ENCODE measurements at regions not wholly inside any gene's neighbourhood (a gene's known extent, or its start where the extent isn't known, plus 50 kb on each side); places are given as distances from the start of the nearest gene placed in this dataset.

DNA sequence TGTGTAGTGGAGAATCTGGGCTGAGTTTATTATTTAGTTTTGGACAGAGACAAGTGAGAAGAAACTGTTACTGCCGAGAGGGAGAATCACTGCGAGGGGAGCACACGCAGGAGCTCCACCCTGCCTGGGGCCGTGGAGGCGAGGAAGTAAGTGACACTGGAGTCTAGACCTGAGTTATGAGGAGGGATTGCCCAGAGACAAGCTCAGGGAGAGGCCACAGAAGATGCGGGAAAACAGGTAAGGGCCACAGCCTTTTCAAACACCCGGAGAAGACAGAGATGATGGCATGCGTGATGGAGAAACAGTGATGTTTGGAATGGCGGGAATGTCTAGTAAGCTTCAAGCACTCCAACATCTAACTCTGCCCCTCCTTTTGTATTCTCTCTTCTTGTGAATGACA lies 84.1 kb downstream of the TNFSF11 start:
- intact Hi-C loops (cut with DNase I): no loop called here
- ATAC-seq: no peak
- no peak for DNase-seq (ENCODE audit: low spot score)

DNA sequence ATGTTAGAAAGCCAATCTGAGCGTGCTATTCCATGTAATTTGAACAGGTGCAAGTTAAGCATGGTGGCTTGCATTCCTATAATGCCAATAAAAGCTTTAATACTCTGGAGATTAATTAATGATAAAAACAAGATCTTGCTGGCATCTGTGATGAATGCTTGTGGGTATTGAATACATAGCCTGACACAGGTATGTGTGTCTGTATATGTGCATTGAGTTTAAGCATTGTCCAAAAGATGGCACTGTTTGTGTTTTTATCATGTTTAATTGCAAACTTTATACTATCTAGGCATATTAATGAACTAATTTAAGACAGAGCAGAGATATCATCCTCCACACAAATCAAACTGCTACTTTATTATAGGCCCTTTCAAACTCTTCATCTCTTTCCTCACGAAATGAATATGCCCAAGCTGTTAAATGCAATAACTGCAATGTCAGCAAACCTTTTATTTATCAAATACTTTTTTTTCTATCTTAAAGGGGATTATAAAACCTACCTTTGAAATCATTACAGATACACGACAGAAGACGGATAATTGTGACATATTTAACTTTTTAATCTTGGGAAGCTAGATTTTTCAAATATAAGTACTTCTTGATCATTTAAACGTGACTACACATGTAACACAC lies 86.5 kb downstream of the TNFSF11 start:
- ATAC-seq (no peak), DNase-seq (ENCODE audit: low spot score) (no peak)
- intact Hi-C loops (cut with DNase I): no loop called here

DNA sequence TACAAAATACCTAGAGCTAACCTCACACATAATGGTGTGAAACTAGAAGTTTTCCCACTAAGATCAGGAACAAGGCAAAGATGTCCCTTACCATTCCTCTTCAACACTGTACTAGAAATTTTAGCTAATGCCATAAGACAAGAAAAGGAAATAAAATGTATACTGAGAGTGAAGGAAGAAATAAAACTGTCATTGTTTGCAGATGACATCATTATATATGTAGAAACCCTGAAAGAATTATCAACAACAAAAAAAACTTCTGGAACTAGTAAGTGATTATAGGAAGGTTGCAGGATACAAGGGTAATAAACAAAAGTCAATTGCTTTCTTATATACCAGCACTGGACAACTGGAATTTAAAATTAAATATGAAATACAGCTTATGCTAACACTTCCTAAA lies 93.7 kb downstream of the TNFSF11 start:
- ATAC-seq (no peak), DNase-seq (ENCODE audit: low spot score) (no peak)
- intact Hi-C loops (cut with DNase I): no loop called here

DNA sequence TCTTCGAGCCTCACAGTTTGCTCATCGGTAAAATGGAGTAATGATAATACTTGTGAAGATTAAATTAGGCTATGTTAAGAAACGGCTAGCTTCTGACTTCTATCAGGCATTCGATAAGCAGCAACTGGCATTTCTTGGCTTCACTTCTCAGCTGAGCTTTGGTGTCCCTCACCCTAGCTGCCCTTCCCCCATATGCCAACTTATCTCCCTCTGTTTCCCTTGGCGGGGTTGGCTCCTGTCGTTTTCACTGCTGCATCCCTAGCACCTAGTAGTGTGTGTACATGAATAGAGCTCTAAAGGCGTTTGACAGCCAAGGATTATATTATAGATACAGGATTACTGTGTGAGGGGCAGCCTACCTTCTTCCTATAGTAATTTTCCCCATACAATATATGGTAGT lies 97.5 kb downstream of the TNFSF11 start:
- intact Hi-C loops (cut with DNase I): no loop called here
- DNase-seq (ENCODE audit: low spot score) (no peak), ATAC-seq (no peak)

DNA sequence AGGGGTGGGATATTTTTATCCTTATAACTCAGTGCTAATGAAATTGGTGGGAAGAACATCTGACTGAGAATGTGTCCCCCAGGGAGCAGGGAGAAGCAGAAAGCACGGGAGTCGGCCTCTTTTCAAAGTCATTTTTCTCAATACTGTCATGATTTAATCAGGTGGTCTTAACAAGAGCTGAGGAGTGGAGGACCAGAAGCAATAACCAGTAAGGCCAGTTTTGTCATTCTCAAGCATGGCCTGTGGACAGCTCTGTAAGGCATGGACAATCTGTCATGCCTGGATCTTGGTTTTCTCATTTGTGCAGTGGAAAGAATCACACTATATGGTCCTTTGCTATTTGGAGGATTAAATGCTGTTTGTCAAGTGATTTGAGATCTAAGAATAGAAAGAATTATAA lies 99.7 kb downstream of the TNFSF11 start:
- ATAC-seq (no peak), DNase-seq (ENCODE audit: low spot score) (no peak)
- intact Hi-C loops (cut with DNase I): no loop called here

DNA sequence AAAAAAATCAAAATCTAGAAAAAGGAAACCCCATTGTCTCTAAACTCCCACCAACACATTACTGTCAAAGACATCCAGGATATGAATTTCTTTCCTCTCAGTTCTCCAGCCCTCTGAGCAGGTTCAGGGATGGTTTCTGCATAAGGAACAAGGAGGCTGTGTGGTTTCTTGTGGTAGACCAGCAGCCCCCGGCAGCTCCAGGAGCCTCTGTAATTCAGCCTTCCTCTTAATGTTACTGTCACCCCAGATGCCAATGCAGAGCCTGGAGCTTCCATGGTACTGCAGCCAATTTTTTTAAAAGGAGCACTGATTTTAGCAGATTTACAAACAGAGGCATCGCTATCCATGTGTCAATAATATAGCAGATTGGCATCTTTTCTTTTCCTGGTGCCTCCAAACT lies 100.6 kb upstream of the FAM216B start:
- no peak for DNase-seq (ENCODE audit: low spot score)
- no peak for ATAC-seq
- intact Hi-C loops (cut with DNase I): no loop called here

DNA sequence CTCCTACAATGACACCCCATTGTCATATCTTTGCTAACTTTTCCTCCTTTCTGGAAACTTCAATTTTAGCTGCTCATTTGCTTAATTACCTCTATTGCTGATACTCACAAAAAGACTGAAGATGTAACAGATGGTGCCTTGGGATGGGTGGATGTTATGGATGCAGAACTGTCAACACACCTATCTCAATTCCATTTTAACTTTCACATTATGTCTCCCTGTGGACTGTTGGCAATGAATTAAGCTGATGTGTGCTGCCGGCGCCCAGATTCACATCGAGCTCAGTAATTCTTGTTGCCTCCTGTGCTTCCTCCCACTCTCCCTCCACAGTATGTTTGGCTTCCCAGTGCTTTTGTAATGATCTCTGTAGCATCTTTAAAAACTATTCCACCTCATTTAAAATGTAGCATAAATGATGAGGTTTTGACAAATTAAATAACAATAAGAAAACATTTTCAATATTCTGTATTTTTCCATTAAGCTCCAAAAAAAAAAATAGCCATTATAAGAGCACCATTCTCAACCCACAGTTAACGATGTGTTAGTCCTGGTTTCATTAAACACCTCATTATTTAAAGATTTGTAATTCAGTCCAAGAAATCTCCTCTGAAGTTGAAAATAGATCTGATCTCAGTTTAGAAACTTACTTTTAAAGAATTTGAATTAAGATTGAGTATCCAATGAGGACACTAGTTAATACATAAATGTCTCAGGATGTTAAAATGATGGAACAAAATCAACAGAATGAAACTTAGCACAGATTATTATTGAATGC lies 99.9 kb upstream of the FAM216B start:
- ATAC-seq: no peak
- DNase-seq (ENCODE audit: low spot score): no peak
- intact Hi-C loops (cut with DNase I): no loop called here

DNA sequence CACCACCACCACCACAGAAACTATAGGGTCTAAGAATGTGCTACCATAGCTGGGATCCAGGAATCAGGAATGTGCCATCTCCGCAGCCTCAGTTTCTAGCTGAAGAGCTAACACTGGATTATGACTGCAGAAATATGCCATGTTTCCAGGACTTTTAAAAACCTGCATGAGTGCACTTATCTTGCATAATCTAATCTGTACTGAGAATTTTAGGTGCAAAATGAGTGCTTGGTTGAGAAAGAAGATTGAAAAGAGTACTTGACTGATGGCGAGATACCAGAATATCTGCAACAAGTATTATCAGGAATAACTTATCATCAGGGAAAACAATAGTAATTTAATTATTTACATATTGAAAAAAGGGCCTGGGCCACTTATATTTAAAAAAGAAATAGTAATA lies 97.2 kb upstream of the FAM216B start:
- intact Hi-C loops (cut with DNase I): no loop called here
- no peak for ATAC-seq

DNA sequence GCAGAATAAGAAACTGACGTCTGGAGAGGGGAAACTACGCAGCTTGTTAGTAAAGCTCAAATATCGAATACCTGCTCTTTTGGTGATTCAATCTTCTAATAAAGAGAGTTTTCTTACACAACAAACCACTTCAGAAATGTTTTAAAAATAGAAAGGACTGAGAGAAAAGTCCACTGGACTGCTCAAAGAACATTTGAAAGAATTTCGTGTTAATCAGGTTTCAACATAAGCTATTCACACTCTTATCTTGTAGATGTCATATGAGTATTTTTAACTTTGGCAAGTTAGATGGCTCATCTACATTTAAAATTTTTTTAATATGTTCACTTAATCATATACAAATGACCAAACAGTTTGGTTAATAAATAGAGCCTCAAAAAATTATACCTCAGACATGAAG lies 95.6 kb upstream of the FAM216B start:
- DNase-seq (ENCODE audit: low spot score) (no peak), ATAC-seq (no peak)
- intact Hi-C loops (cut with DNase I): no loop called here

More for the DNA sequence above, 97.2 kb upstream of the FAM216B start:
- no peak for DNase-seq (ENCODE audit: low spot score)

DNA sequence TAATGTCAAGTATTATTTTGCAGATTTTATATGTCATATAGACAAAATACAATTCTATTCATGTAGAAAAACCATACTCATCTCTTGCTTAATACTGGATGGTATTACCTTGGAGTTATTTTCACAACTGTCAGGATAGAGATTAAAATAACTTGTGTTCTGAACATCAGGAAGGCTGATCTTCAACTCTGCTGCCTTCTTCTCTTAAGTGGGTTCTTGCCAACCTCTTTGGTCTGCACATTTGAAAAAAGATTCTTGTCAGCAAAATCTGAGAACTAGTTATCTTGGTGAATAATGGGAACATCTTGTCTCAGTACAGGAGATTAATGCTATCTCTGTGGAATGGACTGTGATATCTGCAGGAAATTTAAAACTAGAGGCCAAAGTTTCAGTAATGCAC lies 95.2 kb upstream of the FAM216B start:
- intact Hi-C loops (cut with DNase I): no loop called here
- ATAC-seq (no peak), DNase-seq (ENCODE audit: low spot score) (no peak)

DNA sequence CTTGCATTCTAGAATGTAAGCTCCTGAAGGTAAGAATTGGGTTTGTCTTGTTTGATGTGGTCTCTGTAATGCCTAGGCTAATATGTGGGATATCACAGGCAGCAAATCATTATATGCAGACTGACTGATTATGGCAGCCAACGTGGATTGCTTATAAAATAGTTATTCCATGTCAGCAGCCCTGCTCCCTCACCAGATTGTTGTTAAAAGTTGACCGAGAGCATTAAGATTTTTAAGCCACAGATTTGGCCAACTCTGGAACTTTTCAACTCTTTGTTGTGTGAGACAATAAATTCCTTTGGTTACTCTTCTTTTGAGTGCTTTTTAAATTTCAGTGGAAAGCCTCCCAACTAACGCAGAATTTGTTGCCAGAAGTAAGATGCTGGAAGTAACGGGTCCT lies 92.6 kb upstream of the FAM216B start:
- DNase-seq (ENCODE audit: low spot score) (no peak), ATAC-seq (no peak)
- intact Hi-C loops (cut with DNase I): no loop called here

DNA sequence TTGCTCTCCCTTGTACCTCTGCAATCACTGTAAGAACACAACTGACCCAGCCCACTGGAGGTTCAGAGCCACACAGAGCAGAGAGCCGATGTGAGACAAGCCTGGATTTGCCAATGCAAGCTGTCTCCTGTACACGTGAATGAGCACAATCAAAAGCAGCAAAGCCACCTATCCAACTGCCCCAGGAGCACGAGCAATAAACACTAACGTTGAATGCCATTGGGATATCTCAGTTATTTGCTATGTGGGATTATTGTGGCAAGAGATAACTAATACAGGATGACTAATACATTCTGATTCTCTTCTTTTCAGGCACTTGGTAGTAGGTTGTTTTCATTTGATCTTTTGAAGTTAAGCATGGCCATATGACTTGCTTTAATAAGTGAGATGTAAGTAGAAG lies 85.2 kb upstream of the FAM216B start:
- DNase-seq (ENCODE audit: low spot score): no peak
- intact Hi-C loops (cut with DNase I): no loop called here
- no peak for ATAC-seq

DNA sequence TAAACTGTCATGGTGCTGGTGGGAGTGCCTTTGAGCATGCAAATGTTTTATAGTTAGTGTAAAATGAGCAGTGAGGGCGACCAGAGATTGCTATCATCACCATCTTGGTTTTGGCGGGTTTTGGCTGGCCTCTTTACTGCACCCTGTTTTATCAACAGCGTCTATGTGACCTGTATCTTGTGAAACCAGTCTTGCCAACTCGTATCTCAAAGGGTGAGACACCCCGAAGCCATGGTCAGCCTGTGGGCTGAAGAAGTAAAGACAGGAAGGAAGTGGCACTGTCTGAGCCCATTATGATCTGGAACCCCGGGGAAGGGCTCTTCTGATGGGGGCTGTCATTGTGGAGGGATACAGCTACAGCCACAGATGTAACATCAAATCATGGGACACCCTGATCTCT lies 81.5 kb upstream of the FAM216B start:
- ATAC-seq (no peak), DNase-seq (ENCODE audit: low spot score) (no peak)
- intact Hi-C loops (cut with DNase I): no loop called here

DNA sequence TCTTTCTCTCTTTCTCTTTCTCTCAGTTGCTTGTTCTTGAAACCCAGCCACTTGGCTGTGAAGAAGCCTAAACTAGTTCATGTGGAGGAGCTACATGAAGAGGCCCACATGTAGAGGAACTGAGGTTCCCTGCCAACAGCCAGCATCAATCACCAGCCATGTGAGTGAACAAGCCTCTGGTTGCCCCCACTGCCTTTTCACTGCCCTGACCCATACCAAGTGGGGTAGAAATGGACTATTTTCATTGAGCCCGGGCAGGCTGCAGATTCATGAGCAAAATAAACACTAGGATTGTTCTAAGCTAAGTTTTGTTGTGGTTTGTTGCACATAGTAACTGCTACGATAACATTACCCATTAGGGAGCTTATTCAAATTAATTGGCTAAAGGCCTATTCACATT lies 78.7 kb upstream of the FAM216B start:
- intact Hi-C loops (cut with DNase I): no loop called here
- DNase-seq (ENCODE audit: low spot score) (no peak), ATAC-seq (no peak)

DNA sequence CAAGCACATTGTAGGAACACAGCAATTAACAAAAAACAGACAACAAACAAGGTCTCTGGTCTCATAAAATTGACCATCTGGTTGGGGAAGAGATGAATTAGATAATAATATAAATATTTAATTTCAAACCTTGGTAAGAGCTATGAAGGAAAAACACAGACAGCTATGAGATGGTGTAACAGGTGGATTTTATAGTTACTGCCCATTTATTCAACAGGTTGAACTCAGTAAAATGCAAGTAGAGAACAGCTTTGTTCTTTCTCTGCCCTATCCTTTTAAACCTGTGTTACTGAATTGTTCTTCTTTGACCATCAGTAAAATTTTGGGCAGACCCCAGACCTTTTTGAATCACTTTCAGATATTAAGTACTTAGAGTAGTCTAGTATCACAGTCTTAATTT lies 77.6 kb upstream of the FAM216B start:
- intact Hi-C loops (cut with DNase I): no loop called here
- ATAC-seq (no peak), DNase-seq (ENCODE audit: low spot score) (no peak)

DNA sequence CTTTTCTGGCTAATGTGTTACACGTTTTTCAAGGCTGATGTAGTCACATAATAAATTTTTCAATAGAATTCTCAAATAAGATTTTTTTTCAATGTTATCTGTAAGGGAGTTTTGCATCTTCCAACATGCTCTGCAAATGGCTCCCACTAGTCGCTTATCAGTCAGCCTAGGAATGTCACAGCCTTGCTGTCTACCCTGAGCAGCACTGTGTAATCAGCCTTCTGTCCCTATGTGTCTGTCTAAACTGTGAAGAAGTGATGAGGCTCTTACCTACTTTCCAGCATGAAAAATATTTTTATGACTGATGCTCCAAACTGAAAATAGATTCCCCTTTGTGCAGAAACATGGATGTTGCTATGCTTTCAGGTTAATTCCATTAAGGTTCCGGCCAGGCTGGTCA lies 75.1 kb upstream of the FAM216B start:
- intact Hi-C loops (cut with DNase I): no loop called here

DNA sequence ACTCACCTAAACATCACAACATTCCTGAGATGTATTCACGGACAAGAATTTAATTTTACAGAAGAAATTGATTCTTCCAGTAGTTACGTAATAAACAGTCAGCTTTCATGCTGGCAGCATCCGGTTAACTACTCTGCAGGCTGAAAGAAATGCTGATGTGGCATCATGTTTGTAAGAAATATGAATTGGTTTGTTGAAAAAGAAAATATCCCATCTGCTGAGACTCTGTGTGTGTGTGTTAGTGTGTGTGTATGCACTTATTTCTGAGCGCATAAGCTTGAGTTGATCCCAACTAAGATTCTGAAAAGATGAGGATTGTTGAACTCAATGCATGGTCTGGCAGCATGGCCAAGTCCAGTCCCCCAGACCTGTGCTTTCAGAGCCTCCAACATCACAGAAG lies 74.3 kb upstream of the FAM216B start:
- DNase-seq (ENCODE audit: low spot score) (no peak), ATAC-seq (no peak)
- intact Hi-C loops (cut with DNase I): no loop called here

More for the DNA sequence above, 75.1 kb upstream of the FAM216B start:
- no peak for DNase-seq (ENCODE audit: low spot score)
- ATAC-seq: no peak

DNA sequence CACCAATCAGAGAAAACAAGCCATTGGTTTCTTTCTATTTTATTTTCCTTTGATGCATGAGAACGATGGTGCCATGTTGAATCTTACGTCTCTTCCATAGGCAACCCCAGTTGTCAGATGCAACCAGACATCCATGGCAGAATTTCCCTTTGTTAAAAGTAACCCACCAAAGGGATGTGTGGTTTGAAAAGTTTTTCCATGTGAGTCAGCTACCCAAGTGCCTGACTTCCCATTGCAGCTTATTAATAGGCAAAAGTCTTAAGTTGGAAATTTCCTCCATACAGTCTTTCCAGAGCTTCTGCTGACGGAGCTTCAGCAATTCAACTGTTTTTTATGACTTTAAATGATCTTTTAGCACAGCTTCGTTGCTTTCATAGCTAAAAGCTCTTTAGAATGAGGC lies 73.8 kb upstream of the FAM216B start:
- intact Hi-C loops (cut with DNase I): no loop called here
- DNase-seq (ENCODE audit: low spot score) (no peak), ATAC-seq (no peak)

DNA sequence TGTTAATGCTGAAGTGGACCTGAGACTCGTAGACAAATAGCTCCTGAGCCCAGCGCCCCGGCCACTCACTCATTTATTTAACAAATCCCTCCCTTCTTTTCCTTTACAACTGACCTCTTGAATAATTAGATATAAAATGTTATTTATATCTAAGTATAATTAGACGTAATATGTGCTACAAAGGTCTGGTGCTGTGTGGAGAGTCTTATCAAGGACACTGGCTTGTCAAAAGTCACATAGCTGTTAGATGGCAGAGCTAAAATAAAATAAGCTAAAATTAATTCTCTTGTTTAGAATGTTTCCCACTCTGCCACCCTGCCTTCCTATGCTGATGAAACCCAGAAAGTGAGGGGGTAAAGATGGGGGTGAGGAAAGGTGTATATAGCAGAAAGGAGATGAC lies 73.0 kb upstream of the FAM216B start:
- intact Hi-C loops (cut with DNase I): no loop called here
- no peak for DNase-seq (ENCODE audit: low spot score)
- ATAC-seq: no peak

DNA sequence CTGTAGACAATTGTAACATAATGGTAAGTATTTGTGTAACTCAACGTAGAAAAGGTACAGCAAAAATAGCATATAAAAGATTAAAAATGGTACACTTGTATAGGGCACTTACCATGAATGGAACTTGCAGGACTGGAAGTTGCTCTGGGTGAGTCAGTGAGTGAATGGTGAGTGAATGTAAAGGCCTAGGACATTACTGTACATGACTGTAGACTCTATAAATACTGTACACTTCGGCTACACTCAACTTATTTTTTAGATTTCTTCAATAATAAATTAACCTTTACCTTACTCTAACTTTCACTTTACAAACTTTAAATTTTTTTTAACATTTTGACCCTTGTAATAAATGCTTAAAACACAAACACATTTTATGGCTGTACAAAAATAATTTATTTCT lies 72.1 kb upstream of the FAM216B start:
- no peak for DNase-seq (ENCODE audit: low spot score)
- ATAC-seq: no peak
- intact Hi-C loops (cut with DNase I): no loop called here

DNA sequence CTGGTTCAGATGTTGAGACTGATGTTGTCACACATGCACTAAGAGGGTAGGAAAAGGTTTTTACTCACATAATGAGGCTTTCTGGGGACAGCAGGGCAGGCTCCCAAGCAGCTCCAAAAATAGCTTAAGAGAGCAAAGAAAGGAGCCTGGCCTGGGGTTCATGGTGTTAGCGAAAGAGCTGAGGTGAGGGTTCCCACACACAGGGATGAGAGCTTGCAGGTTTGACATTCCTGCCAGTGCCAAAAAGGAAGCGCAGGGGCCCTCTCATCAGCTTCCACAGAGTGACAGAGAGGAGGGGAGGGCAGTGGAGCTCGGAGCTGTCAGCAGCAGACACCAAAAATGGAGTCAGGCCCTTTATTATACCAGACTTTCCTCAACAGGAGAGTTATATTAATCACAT lies 65.5 kb upstream of the FAM216B start:
- ATAC-seq (no peak), DNase-seq (ENCODE audit: low spot score) (no peak)
- intact Hi-C loops (cut with DNase I): no loop called here
